Ecto neural progenitor cell (in vitro differentiated cells): ENCODE measurements at regions not wholly inside any gene's neighbourhood (a gene's known extent, or its start where the extent isn't known, plus 50 kb on each side); places are given as distances from the start of the nearest gene placed in this dataset.

Experiments
- DNase-seq: peaks from one replicate; pipeline ENCODE4 v3.0.0-alpha.2; 2018; ENCODE audit warnings: low spot score

DNA sequence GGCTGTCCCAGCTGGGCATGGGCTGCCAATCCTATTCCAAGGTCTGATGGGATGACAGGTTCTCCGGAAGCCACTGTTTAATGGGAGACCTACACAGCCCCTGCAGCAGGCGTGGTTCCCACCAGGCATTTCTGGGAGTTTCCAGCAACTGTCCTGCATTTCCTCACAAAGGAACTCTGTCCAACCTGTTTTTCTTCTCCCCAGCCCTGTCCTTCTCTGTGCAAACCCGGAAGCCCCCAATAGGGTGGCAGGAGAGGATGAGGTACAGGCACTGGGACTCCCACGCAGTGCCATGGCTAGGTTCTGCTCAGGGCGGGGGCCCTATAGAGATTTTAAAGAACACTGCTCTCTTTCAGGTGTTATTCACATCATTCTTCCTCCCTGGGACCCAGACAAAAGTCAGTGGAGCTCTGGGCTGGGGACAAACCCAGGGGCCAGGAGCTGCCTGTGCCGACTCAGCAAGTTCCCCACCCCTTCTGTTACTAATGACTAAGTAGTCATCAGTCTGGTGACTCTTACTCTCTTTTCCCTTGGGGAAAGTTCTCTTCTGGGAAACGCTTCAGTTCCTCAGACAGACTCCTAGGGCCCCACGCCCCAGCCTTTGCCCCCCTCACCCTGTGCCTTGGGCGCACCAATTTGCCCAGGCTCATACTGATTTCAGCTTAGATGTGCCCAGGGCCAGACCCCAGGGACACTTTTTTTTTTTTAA, 97.7 kb downstream of the CD47 start:
- no peak for DNase-seq

DNA sequence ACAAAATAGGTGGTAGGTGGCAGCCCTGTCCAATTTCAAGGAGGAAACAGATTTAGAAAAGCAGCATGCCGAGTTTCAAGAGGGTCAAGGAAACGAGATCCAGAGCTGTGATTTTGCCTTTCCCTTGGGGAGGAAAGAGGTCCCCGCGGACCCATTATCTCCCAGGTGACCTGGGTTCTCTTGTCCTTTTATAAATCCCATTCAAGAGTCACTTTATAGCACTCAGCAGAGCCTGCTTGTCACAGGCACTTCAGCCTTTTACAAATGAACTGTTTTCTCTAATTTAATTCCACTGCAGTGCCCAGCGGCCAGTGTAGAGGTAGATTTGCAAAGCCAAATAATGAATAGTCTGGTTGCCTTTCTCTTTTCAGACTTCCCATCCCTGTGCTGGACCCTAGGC, 99.9 kb downstream of the CD47 start:
- no peak for DNase-seq

DNA sequence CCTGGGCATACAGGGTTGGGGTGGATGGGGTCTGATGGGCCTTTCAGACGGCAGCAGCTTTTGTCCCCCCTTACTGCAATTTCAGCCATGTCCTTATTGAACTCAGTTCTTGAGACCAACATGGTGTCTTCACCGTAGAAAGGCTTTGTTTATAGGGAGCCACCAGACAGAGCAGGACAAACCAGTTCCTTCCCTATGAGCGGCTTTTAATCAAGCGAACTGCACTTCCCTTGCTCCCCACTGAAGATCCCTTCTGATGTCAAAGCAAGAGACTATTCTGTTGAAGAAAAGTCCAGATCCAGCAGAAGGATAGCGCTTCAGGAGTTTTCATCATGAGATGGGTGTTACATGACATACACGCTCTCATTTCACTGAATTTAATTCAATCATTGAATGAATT, 100.4 kb downstream of the CD47 start:
- no peak for DNase-seq

DNA sequence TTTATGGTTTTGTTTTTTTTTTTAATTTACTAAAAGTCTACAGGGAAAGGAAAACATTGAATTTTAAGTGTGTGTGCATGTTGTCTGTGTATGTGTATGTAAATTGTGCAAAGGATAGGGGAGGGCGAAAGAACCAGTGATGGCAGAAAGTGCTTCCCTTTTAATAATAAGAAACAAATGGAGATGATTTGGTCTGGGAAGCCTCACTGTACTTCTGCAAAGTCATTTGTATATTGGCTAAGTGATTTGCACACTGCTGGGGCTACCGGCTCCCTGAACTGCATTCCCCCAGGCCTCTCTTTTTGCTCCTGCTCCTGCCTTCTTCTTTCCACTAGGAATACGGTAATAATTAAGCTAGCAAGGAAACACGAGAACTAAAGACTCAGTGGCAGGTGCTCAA, 101.2 kb downstream of the CD47 start:
- no peak for DNase-seq

DNA sequence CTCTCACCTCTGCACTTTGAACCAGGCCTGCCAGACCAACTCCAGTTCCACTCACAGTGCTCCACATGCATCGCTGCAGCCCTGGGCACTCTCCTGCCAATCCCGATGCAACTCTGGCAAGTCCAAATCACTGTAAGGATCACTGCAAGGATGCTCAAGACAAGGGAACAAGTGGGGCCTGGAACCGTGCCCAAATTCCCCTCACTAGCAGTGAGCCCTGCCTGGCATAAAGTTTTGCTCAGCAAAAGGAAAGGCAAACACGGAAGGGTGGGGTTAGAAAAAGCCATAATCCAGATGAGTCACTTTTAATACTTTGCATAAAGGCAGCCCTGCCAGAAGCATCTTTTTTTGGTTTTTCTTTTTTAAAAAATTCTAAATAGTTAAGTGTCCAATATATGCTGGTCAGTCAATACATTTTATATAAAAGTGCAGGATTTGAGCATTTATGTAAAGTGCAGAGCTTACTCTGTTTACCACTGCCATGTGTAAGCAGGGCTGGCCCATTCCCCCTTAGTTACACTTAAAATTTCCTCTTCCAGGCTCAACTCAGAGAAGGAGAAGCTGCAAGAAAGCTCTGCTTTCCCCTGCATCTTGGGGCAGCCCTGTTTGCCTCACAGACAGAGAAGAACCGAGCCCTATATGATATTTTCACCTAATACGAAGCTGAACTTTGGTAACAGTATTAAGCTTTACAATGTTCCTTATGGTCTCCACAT, 102.2 kb downstream of the CD47 start:
- no peak for DNase-seq

DNA sequence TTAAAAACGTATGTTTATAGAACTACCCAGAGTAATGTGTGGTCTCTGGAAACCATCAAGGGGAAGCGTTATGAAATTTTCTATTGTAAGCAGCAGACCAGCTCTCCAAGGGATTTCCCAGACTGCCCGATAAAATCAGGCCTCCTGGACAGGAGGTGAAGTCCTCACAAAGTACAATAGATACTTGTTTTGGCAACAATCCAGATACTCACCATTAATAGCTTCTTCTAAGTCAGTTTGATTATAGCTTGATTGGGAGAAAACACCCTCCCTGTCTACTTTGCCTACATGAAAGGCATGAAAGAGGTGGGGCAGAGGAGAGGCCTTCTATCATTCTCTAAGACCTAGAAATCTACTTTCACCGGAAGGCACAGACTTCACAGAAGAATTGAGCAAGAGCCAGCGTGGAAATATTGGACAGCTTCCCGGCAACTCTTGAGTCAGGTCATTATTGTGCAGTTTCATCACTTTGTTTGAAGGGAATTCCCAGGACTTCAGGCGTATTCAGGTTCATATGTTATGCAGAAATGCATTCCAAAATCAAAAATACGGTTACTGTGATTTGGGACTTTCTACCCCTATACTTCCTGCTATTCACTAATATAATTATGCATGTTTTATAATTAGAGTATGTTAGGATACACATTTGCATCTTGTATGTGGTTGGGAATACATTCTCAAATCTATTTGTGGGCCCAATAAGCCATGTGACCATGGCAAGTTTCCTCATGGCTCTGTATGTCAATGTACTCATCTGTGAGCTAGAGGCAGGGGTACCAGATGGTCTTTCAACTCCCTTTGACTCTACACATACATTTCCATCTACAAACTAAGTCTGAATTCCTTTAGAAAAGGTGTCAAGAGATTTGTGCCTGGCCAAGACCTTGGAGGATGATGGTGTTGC, 103.5 kb downstream of the CD47 start:
- DNase-seq: no peak

DNA sequence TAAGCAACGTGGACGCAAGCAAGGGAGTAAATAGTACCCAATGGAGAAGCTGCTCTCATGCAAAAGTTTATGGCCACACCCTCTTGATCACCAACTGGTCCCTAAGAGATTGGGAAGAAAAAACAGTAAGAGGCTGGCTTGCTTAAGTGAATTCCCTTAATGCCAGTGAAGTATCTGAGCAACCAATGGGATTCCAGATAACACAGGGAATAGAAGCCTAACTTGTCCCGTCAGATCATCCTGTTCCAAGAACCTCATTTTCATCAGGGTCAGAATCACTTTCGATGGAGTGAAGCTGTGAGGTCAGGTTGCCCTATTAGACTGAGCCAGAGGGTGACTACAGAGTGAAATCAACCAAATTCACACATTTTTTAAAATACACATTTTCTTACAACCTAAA, 104.3 kb downstream of the CD47 start:
- DNase-seq: no peak

DNA sequence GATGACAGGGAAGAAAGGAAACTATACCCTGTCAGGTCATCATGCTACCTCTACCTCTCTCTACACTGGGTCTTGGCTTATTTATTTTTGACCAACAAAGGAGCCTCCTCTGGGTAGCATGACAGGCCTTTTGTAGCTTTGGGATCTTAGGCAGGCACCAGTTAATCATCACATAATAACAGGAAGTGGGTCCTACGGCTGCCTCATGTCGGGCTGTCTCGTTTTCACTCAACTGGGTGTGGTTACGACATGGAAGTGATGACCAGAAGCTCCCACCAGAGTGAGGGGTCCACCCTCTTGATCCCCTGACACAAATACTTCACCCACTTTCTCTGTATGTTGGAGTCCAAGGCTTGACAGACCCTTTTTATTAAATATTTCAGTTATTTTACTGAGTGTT, 105.3 kb downstream of the CD47 start:
- DNase-seq: no peak

DNA sequence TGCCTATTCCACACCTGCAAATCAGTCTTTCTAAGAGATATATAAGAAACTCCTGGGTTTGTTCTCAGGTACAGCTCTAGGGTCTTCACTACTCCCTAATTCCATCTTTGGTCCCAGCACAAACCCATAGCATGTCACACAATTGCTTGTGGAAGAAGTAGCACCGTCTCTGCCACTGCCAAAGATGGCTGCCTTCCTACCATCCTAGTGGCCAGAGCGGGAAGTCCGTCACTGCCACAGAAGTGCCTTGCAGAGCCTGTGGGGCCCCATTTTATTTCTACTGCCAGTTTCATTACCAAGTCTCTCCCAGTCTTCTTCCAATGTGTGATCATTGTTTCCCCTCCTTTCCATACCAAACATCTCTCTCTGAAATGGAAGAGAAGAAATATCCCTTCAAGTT, 107.6 kb downstream of the CD47 start:
- no peak for DNase-seq

DNA sequence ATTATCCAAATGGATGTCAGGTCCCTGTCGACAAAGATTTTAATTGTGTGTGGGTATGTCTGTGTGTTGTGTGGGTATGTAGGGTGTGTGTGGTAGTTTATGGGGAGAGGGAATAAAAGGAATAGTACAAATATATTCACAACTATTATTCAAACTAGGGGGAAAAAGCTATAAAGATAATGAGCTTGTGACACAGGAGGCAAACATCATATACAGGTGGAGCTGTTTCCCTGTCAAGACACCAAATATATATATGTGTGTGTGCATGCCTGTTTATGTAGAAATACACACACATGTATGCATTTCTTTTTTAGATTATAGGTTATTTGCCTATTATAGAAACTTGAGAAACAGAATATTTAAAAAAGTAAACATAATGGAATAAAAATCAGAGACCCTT, 108.7 kb downstream of the CD47 start:
- DNase-seq: no peak

DNA sequence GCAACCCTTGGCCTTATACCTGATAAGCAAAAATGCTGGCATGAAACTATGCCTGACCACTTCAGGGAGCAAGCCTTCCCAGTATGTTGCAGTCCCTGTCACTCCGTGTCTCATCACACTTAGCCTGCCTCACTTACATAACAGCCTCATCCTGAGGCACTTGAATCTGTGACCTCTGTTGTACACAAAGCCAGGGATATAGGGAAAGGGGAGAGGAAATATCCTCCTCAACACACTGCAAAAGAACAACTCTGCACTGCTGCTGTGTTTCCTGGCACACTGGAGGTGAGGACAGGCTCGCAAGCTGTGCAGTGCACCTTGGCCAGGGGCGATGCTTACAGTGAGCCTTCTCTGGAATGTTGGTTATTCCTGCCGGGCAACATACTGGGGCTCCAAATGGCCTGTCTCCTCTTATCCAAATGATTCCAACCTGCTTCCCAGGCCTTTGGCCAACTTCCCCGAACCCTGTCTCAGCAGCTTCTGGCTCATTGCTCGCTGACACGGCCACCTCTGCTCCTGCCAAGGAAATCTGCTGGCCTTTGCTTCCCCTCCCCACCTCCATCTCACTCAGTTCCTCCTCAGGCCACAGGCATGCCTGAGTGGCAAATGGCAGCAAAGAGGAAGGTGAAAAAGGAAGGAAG, 109.2 kb downstream of the CD47 start:
- DNase-seq: no peak

DNA sequence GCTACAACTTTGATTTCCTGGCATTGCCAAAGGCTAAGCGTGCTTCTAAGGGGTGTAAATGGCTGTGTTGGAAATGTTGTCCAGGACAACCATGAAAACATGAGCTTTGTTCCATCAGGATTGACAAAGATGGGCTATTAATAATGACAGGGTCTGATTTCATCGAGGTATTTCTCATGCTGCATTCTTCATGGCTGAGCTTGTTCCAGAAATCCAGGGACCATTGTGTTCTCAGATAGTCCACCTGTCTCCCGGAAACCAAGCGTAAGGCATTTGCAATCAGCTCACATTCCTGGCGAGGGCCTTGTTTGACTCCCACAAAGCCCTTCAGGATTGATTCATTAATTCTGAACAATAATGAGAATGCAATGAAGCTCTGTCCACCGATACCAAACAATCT, 111.3 kb downstream of the CD47 start:
- DNase-seq: no peak

DNA sequence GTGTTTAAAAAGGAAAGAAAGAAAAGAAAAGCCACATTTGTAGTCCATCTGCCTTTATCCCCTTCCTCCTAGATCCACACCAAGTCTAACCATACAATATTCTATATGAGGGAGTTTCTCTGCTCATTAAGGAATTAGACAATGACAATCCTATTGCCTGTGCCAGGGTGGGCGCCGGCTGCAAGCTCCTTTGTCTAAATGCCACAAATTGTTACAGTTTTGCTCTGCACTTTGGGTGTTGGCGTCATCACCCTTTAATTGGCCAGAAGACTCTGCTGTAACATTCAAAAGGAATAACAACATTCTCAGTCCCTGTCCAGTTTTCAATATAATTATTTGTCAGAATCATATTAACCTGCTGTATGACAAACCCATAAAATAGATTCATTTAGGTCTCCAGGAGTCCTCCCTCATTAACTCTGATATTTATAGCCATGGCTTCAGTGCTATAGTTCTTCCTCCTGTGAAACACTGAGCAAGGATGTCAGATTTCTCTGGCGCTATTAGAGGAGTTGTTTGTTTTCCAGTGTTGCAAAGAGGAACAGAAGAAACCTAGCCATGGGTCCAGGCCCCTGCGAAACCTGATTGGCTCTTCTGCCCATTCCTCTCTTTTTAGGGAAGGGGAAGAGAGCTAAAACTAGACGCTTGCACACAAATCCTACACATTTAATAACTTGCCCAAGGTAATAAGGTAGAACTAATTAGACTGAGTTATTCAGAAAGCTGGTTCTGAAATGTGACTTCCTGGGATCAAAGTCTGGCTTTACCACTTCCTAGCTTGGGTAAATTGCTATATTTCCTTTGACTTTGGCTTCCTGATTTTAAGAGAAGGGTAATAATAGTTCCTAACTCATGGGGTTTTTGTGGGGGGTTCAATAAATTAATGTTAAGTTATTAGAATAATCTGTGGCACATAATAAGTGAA, 112.4 kb downstream of the CD47 start:
- DNase-seq: no peak

DNA sequence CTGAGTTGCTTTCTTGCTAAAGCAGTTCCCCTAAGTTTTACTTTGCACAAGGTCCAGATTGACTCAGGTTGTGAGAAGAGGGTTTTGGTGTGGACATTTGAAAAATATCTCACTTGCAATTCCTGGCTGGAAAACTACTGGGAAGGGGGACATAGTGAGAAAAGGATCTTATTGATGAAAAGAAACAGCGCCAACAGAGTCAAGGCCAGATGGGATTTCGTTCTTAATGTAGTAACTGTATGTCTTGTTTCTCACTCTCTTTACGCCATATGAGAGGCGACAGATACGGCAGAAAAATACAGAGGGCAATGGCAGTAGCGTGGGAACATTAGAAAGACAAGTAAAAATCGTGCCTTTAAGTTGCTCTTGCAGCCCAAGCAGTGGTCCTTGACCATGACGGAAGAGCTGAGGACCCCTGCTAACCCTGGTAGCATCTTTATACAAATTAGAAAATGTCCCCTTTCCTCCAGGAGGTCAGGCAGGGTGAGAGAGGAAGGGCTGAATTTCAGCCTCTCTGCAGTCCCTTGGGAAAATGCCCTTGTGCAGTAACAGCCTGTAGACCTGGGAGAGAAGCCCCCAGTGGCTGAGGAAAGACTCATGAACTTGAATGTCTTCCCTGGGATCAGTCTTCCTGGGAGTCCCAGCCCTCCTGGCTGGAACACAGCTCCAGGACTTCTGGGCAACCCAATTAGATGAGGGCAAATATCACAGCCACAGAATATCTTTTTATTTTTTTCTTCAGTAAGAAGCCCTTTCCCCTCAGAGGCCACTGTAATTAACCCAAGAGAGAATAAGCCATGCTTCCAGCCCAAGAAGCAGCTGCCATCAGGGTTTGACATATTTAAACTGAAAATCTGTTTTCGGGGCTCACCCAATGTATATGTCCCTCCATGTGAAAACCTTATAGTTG, 113.4 kb downstream of the CD47 start:
- DNase-seq: no peak

DNA sequence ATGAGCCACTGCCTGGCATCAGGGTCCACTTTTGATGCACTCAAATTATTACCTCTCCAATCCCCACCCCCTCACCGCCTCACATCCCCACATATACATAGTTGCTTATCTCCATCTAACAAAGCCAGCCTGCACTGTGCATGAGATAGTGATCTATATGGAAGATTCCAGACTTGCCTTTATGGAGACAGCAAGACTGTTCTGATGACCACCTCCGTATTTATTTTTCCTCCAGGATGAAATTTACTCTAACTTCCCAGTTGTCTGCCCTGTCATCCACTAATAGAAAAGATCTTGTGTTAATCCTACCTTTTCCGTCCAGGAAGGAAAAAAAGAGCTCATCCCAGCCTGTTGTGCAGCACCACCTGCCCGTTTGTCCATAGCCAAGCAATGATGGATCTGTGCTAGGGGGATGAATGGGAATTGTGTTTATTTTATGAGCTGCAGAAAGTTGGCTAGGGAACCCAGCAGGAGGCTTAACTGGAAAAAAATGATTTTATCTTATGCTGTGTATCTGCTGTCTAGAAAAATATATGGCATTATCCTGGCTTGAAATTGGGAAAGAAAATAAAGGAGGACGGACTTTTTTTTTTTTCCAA, 114.5 kb downstream of the CD47 start:
- no peak for DNase-seq

DNA sequence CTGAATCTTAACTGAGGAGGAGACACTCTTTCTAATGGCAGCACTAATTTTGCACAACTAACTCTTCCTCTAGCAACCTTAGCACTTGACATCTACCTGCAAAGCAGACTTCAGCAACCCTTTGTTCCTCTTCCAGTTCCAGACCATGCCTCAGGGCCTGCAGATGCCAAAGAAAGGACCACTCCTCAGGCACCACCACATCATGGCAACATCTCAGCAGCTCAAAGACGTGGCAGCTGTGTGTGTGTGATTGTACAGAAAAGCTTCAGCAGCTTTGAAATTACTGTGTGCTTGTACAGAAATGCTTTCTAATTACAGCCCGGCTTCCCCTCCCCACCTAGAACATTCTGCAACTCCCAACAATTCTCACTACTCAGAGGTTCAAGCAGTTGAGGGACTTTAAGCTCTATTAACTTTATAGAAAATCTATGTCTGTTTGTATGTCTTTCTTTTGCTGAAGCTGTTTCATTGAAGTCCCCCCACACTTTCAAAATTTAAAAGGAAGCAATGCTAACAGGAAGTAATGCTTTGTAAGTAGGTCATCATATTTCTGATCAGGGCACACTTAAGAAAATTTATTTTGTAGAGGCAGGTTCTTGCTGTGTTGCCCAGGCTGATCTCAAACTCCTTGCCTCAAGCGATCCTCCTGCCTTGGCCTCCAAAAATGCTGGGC, 115.2 kb downstream of the CD47 start:
- DNase-seq: no peak

DNA sequence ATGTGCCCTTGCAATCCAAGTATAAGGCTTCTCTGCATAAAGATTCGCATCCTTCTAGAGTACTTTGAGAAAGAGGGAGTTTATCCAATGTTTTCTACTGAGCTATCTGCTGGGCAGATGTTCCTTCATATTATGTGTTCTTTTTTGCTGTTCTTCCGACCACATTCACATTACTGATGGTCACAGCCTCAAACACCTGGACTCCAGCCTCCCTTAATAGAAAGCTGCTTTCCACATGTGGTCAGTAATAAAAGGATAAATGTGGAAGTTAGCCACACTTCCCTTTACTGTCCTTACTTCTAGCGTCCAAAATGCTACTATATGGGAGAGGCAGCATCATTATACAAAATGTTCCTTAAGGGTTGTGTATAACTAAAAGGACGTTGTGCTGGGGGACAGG, 116.9 kb downstream of the CD47 start:
- DNase-seq: no peak

DNA sequence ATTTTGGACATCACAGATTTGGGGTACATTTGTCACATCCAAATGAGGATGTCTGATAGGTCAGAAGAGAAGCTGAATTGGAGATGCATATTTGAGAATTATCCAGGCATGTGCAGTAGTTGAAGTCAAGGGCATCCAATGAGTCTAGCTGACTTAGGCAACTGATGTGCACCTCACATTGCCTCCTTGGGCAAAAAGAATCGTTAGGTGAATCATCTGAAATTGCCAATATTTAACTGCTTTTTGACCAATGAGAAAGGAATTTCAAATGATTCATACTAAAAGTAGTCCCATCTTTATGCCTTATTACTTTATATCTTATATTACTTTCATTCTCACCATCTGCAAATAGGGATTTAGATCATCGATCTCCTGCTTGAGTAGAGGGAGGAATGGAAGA, 117.7 kb downstream of the CD47 start:
- DNase-seq: no peak

DNA sequence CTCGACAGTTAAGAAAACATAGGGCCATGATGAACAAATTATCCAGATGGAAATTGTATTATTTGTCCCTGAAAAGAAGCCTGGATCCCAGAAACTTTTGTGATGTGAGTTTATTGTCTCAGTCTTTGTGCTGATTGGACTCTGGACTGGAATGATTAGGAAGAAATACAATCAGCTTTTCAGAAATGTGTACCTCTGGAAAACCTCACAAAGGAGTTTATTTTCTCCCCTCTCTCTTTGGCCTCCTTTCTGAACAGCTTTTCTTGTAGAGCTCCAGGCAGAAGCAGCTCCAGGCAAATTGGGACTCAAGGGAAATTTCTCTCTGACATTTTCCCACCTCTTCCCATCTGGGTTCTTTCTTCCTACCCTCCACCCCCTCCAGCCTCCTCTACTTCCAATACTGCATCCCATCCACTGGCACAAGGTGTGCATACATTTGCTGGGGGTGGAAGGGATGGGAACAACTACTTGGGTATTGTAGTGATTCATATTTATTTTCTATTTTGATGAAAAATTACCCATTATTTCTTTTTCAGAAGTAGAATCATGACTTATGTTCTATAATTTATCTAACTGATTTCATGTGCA, 119.7 kb downstream of the CD47 start:
- no peak for DNase-seq
